Small intestine (tissue), 7 donors: ENCODE measurements at regions not wholly inside any gene's neighbourhood (a gene's known extent, or its start where the extent isn't known, plus 50 kb on each side); places are given as distances from the start of the nearest gene placed in this dataset.
A peak's percentile ranks its signal among the peaks of the same experiment; 100 is the strongest.

Source experiments
- DNase-seq, 2 donors: peaks; one replicate each; pipeline versions ENCODE4 v3.0.0 to v3.0.0-alpha.2; 2013
- FAIRE-seq: peaks from 2 replicates; lab custom pipeline; 2012; peaks lifted over from hg19 to GRCh38; lab: Jason Lieb, UNC
- H3K27ac ChIP-seq, 3 donors: one replicate each; pipeline ENCODE4 v1.5.1; 2013; ENCODE audit warnings: low read length in 2 of 3, mild to moderate bottlenecking in 2 of 3, control low read depth in 1 of 3, inconsistent platforms in 1 of 3, low read depth in 1 of 3, moderate library complexity in 1 of 3
- H3K27me3 ChIP-seq, 3 donors: one replicate each; pipeline ENCODE4 v1.6.1; 2013; ENCODE audit warnings: low read length in 3 of 3, inconsistent platforms in 1 of 3; ENCODE audit not compliant: control insufficient read depth in 3 of 3, insufficient read depth in 3 of 3
- H3K36me3 ChIP-seq, 3 donors: one replicate each; pipeline ENCODE4 v1.6.1; 2013; ENCODE audit warnings: low read length in 3 of 3, inconsistent platforms in 1 of 3, low read depth in 1 of 3, mild to moderate bottlenecking in 1 of 3, moderate library complexity in 1 of 3; ENCODE audit not compliant: control insufficient read depth in 3 of 3, insufficient read depth in 2 of 3
- H3K4me1 ChIP-seq, 3 donors: one replicate each; pipeline ENCODE4 v1.6.1; 2013; ENCODE audit warnings: low read length in 2 of 3, inconsistent platforms in 1 of 3, low read depth in 1 of 3, mild to moderate bottlenecking in 1 of 3, moderate library complexity in 1 of 3; ENCODE audit not compliant: control insufficient read depth in 3 of 3, insufficient read depth in 2 of 3
- H3K4me3 ChIP-seq, 3 donors: one replicate each; pipeline ENCODE4 v1.5.1; 2013; ENCODE audit warnings: low read length in 3 of 3, control low read depth in 1 of 3, inconsistent platforms in 1 of 3, low read depth in 1 of 3, mild to moderate bottlenecking in 1 of 3, moderate library complexity in 1 of 3
- H3K9me3 ChIP-seq, 2 donors: one replicate each; pipeline ENCODE4 v1.6.1; 2013; ENCODE audit warnings: low read depth in 1 of 2, low read length in 1 of 2; ENCODE audit not compliant: control insufficient read depth in 2 of 2, insufficient read depth in 1 of 2
- WGBS, 3 donors: extraction: QIAGEN DNeasy Blood & Tissue Kit; methylation state at CpG; one replicate each; pipeline ENCODE4 v1.1.7; 2013; 5-methylcytosine and 5-hydroxymethylcytosine counted together
- donor health status: healthy with polysubstance abuse.
- donor health status: control.
- donor health status: control.
- donor health status: Bipolar disorder and iron deficiency.
- donor health status: healthy.

DNA sequence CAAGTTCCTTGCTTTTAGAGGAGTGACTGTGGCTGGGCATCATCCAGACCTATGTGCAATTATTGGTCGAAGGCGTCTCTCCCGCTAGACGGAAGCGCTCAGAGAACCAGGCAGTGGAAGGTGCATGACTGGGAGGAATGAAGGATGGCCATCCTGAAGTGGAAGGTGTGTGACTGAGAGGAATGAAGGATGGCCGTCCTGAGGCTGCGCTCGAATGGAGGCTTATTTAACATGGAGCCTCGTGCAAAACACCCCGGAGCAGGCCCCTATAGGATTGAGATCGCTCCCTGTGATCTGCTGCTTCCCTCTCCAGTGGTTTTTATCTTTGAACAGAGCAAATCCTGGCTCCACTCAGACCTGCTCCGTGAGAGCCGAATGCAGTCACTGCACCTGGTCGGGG, 140.2 kb upstream of the ID2 start:
- peaks cover 0 to 10% (median 0%) of the 10 kb centered on the region in 3 donors for H3K36me3 ChIP-seq
- WGBS, 3 donors = 95 to 96% (median 96%) methylated on average over 14 of the region's 14 CpGs
- H3K4me1 ChIP-seq = peaks cover 4 to 62% (median 12%) of the 10 kb centered on the region in 3 donors
- no peak overlapping the region for H3K4me3 ChIP-seq
- no peaks in the 10 kb centered on the region for H3K27me3 ChIP-seq
- no peaks in the 10 kb centered on the region for H3K9me3 ChIP-seq
- no peak overlapping the region for H3K27ac ChIP-seq
- FAIRE-seq (no peak), DNase-seq (no peak)

DNA sequence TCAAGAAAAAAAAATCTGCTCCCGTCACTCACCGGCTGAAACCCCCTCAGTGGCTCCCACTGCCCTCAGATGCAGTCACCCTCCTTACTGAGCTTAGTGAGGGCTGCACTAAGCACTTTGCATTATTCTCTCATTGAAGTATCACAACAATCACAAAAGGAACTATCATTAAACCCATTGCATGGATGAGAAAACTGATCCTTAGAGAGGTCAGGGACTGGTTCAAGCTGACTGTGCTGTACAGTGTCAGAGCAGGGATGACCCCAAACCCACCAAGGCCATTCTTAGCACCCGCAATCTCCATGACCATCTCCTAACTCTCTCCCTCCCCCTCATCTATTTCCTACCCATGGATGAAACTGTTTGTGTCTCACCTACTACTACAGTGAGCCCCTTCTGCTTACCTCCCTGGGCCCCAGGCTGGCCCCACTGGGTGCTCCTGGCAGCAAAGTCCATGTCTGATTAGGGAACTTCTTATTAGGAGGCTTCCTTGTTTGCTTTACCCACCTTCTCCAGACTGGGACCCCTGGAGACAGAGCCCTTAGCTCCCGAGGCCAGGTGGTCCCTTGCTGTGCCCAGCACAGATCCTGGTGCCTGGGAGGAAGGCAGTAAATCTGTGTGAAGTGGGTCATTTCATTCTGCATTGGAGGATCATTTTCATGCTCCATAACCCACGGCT, 139.3 kb upstream of the ID2 start:
- Histone ChIP-seq H3K4me3 (no peak overlapping the region), H3K27ac (peak overlapping the region in 1 of 3 donors; percentile 72), H3K9me3 (no peaks in the 10 kb centered on the region), H3K4me1 (peaks cover 4 to 54% (median 12%) of the 10 kb centered on the region in 3 donors), H3K27me3 (no peaks in the 10 kb centered on the region), H3K36me3 (peaks cover 0 to 11% (median 0%) of the 10 kb centered on the region in 3 donors)
- DNase-seq = peak in 1 of 2 donors; percentile 55
- 79 to 83% (median 81%) methylated on average over 5 of the region's 5 CpGs for WGBS, 3 donors
- no peak for FAIRE-seq

DNA sequence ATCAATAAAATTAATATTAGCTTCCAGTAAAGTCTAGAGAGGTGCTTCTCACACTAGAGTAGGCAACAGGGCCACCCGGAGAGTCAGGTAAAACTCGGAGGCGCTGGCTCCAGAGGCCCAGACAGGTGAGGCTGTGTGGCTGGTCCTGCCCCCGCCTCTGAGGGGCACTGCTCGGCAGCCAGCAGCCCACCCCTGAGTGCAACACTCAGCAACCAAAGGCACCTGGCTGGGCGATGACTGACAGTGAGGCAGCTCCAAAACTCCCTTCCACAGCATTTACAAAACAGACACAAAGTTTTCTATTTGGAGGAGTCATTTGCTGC, 138.8 kb upstream of the ID2 start:
- peak overlapping the region; percentile 6 to 72 (median 8) for H3K27ac ChIP-seq
- H3K27me3 ChIP-seq = no peaks in the 10 kb centered on the region
- peaks cover 0 to 11% (median 0%) of the 10 kb centered on the region in 3 donors for H3K36me3 ChIP-seq
- H3K4me3 ChIP-seq = no peak overlapping the region
- DNase-seq (no peak), FAIRE-seq (no peak)
- H3K9me3 ChIP-seq = no peaks in the 10 kb centered on the region
- peaks cover 4 to 49% (median 12%) of the 10 kb centered on the region in 3 donors for H3K4me1 ChIP-seq
- 68 to 90% (median 79%) methylated on average over 6 of the region's 6 CpGs for WGBS, 3 donors

DNA sequence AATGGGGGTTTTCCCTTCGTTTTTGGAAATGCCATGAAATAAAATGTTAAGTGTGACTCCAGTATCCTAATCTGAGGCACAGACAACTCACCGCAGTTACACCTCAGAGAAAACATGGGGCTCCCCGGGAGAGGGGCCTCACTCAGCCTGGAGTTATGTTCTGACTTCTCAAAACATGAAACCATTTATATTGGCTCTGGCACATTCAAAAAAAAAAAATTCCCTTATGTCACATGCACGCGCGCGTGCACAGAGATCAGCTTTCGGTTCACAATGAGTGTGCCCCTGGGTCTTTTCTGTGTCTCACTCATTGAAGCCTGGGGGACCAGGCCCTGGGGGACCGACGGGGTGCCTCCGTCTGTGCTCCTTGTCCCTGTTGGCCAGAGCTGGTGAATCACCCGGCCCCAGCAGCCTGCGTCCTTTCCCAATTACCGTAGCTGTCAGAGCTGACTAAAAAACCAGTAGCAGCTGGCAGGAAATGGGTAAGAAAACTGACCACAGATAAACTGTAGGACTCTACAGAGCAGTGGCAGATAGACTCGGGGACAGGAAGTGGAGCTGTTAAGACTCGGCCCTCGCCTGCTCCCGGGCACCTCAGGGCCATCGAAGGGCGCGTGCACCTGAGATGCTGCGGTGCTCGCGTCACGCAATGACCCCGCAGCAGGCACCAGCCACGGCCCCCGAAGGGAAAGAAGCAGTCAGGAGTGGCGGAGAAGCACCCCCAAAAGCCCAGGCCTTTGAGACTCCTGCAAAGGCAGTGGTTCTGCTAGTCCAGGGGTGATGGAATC, 138.3 kb upstream of the ID2 start:
- Histone ChIP-seq H3K36me3 (peaks cover 0 to 12% (median 0%) of the 10 kb centered on the region in 3 donors), H3K27me3 (no peaks in the 10 kb centered on the region), H3K9me3 (no peaks in the 10 kb centered on the region), H3K4me3 (no peak overlapping the region), H3K4me1 (peaks cover 4 to 44% (median 12%) of the 10 kb centered on the region in 3 donors), H3K27ac (peak overlapping the region; percentile 8 to 72 (median 22))
- FAIRE-seq = no peak
- peak; percentile 30 to 40 for DNase-seq
- 53 to 77% (median 66%) methylated on average over 29 of the region's 29 CpGs for WGBS, 3 donors

DNA sequence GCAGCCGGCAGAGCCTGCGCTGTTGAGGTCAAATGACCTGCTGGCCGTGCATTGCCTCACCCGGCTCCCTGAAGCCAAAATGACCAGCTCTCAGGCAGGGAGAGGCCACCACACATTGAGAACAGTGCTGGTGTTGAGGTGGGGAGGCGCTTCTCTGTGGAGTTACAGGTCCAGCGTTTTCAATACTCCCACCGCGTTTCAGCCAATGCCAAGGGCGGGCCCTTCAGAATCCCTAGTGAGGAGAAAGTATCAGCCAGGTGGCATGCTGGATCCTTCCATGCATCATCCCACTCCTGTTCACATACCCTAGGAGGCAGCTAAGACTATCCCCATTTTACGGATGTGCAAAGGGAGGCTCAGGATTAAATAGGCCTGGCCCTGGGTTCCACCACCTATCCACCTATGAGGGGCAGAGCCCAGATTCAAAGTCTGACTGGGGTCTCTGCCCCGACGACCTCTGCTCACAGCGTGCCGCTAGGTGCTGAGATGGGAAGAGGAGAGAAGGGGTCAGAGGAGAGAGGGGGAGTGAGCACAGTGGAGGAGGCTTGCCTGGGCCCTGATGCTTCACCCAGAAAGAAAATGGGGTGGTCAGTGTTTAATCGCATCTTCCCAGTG, 137.6 kb upstream of the ID2 start:
- DNase-seq (no peak), FAIRE-seq (no peak)
- WGBS, 3 donors = 81 to 86% (median 85%) methylated on average over 13 to 15 of the region's 15 CpGs
- peak overlapping the region in 2 of 3 donors; percentile 45 to 72 for H3K27ac ChIP-seq
- H3K27me3 ChIP-seq = no peaks in the 10 kb centered on the region
- H3K9me3 ChIP-seq = no peaks in the 10 kb centered on the region
- peaks cover 4 to 37% (median 12%) of the 10 kb centered on the region in 3 donors for H3K4me1 ChIP-seq
- peaks cover 0 to 15% (median 0%) of the 10 kb centered on the region in 3 donors for H3K36me3 ChIP-seq
- no peak overlapping the region for H3K4me3 ChIP-seq

- Histone ChIP-seq H3K4me3 (no peak overlapping the region), H3K27ac (peak overlapping the region in 2 of 3 donors; percentile 45 to 72)
- no peak for FAIRE-seq
Observed at GRCh38 chr2:8544786-8545694, 136.8 kb upstream of the ID2 start.

DNA sequence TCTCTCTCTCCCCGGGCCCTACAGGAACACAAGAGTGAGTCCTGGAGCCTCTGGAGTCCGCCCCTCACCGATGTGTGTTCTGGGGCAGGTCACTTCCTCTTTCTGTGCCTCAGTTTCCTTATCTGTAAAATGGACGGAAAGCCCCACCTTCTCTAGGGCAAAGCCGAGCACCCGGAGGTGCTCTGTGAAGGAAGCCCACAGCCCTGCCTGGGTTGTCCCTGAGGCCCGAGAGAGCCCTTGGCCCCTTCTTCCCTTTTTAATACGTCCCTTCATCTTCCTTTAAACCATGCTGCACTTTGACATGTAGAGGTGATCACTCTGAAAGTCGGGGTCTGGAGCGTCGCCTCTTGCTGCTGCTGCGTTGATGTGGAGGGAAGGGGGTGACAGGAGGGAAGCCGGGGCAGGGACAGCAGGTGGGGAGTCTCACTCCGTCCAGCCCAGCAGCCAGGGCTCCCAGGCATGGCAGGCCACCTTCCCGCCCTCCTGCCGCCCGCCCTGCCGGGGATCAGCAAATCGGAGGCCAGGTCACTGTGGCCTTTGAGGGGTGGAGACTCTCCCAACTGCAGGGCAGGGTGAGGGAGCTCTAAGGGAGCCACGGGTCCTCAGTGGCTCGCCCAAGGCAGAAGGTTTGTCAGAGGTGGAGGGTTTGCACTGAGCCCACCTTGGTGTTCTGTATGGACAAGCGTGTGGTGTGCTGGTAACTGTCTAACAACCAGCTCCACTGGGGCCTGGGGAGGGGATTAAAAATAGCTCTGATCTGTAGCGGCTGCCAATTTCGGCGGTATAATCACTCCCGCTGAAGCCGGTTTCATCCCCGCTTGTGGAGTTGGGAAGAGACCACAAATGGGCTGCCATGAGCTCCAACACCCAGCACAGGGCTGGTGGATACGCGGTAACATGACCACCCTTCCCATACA, 135.9 kb upstream of the ID2 start:
- peak overlapping the region in 1 of 3 donors; percentile 72 for H3K27ac ChIP-seq
- no peaks in the 10 kb centered on the region for H3K27me3 ChIP-seq
- no peaks in the 10 kb centered on the region for H3K9me3 ChIP-seq
- no peak overlapping the region for H3K4me3 ChIP-seq
- H3K4me1 ChIP-seq = peaks cover 0 to 20% (median 5%) of the 10 kb centered on the region in 3 donors
- FAIRE-seq (no peak), DNase-seq (no peak)
- H3K36me3 ChIP-seq = peaks cover 0 to 22% (median 0%) of the 10 kb centered on the region in 3 donors
- WGBS, 3 donors = 90 to 92% (median 90%) methylated on average over 30 of the region's 30 CpGs

More at GRCh38 chr2:8544786-8545694, 136.8 kb upstream of the ID2 start:
- H3K36me3 ChIP-seq = peaks cover 0 to 17% (median 0%) of the 10 kb centered on the region in 3 donors
- H3K4me1 ChIP-seq = peaks cover 0 to 29% (median 6%) of the 10 kb centered on the region in 3 donors
- no peaks in the 10 kb centered on the region for H3K9me3 ChIP-seq
- 54 to 65% (median 55%) methylated on average over 27 of the region's 27 CpGs for WGBS, 3 donors
- peak; percentile 57 to 68 for DNase-seq
- H3K27me3 ChIP-seq = no peaks in the 10 kb centered on the region
